ENCODE measurements at regions not wholly inside any gene's neighbourhood (a gene's known extent, or its start where the extent isn't known, plus 50 kb on each side); places are given as distances from the start of the nearest gene placed in this dataset.

DNA sequence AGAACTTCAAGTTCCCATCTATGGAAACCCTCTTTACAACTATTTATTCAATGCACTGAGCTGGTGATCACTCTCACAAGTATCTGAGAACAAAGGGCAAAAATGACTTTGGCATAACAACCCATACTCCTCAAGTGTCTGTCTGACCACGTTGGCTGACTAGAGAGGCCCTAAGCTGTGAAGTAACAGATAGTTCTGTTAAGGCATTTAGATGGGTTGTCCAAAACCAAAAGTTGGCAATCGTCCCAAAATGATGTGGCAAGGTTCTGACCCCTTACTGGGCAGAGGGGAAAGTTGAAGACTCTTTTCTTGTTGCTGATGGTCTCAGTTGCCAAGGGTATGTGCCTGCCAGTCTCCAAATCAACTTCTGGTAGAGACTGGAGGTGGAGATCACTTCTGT, 524.8 kb downstream of the PPARGC1A start:
- Histone ChIP-seq H3K9me3 (ENCODE audit: insufficient read depth, low read depth, low read length) (no peaks in the 10 kb centered on the region), H3K27ac (ENCODE audit: low read length) (no peak overlapping the region), H3K27me3 (ENCODE audit: insufficient read depth, low read length) (no peaks in the 10 kb centered on the region)

GRCh38 chr4:23364167-23364566, 525.7 kb downstream of the PPARGC1A start:
- H3K4me1 ChIP-seq (ENCODE audit: insufficient read depth, low read length), result peaks cover 2% of the 10 kb centered on the region; the same call in 1 of the 2 replicates

More for the DNA sequence above, 524.8 kb downstream of the PPARGC1A start:
- Histone ChIP-seq H3K9ac (ENCODE audit: low read depth, low read length) (no peak overlapping the region), H3K4me1 (ENCODE audit: insufficient read depth, low read length) (peaks cover 6% of the 10 kb centered on the region; the same call in 1 of the 2 replicates), H3K4me3 (ENCODE audit: low read length) (no peak overlapping the region), H3K36me3 (ENCODE audit: insufficient read depth, low read depth, low read length) (no peaks in the 10 kb centered on the region)

DNA sequence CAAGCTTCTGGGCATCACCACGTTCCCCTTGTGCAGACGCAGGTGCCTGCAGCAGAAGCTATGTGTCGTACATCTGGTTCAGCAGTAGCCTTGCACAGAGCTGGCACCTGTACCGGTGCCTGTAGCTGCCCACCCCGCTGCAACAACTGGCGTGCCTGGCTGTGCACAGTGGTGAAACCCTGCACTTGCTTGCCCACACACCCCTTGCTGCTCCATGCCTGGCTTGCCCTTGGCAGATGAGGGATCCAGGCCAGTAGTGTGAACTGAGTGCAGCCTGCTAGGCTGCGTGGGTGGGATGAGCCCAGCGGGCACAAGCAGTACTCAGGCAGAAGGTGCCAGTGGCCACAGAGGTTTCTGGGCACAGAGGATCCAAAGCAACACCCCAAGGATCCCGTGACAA, 528.4 kb downstream of the PPARGC1A start:
- H3K9me3 ChIP-seq (ENCODE audit: insufficient read depth, low read depth, low read length), result no peaks in the 10 kb centered on the region
- H3K9ac ChIP-seq (ENCODE audit: low read depth, low read length), result no peak overlapping the region
- H3K27me3 ChIP-seq (ENCODE audit: insufficient read depth, low read length), result no peaks in the 10 kb centered on the region
- no peaks in the 10 kb centered on the region for H3K36me3 ChIP-seq (ENCODE audit: insufficient read depth, low read depth, low read length)
- H3K27ac ChIP-seq (ENCODE audit: low read length), result no peak overlapping the region
- H3K4me1 ChIP-seq (ENCODE audit: insufficient read depth, low read length), result no peaks in the 10 kb centered on the region
- no peak overlapping the region for H3K4me3 ChIP-seq (ENCODE audit: low read length)

More at GRCh38 chr4:23364167-23364566, 525.7 kb downstream of the PPARGC1A start:
- Histone ChIP-seq H3K27ac (ENCODE audit: low read length) (no peak overlapping the region), H3K4me3 (ENCODE audit: low read length) (no peak overlapping the region), H3K9ac (ENCODE audit: low read depth, low read length) (no peak overlapping the region), H3K27me3 (ENCODE audit: insufficient read depth, low read length) (no peaks in the 10 kb centered on the region), H3K9me3 (ENCODE audit: insufficient read depth, low read depth, low read length) (no peaks in the 10 kb centered on the region), H3K36me3 (ENCODE audit: insufficient read depth, low read depth, low read length) (no peaks in the 10 kb centered on the region)

GRCh38 chr4:23360718-23361117, 529.1 kb downstream of the PPARGC1A start:
- Histone ChIP-seq H3K4me3 (ENCODE audit: low read length) (no peak overlapping the region), H3K27me3 (ENCODE audit: insufficient read depth, low read length) (no peaks in the 10 kb centered on the region), H3K9ac (ENCODE audit: low read depth, low read length) (no peak overlapping the region), H3K27ac (ENCODE audit: low read length) (no peak overlapping the region), H3K9me3 (ENCODE audit: insufficient read depth, low read depth, low read length) (no peaks in the 10 kb centered on the region), H3K4me1 (ENCODE audit: insufficient read depth, low read length) (no peaks in the 10 kb centered on the region), H3K36me3 (ENCODE audit: insufficient read depth, low read depth, low read length) (no peaks in the 10 kb centered on the region)

DNA sequence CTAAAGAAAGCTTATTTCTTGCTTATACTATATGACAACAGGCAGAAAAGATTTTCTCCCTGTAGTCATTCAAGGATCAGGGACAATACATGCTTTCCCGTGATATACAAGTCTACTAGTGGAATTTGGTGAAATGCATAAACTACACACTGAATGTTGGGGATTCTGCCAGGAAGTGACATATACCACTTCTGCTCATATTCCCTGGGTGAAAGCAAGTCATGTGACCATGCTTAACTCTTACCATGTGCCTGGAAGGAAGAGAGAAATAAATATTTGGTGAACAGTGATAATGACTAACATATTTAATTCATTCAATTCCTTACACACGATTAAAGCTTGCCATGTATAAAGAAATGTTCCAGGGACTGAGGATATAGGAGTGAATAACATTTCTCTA, 534.6 kb downstream of the PPARGC1A start:
- Histone ChIP-seq H3K27me3 (ENCODE audit: insufficient read depth, low read length) (no peaks in the 10 kb centered on the region), H3K9me3 (ENCODE audit: insufficient read depth, low read depth, low read length) (no peaks in the 10 kb centered on the region), H3K4me1 (ENCODE audit: insufficient read depth, low read length) (no peaks in the 10 kb centered on the region), H3K36me3 (ENCODE audit: insufficient read depth, low read depth, low read length) (no peaks in the 10 kb centered on the region), H3K27ac (ENCODE audit: low read length) (no peak overlapping the region), H3K4me3 (ENCODE audit: low read length) (no peak overlapping the region), H3K9ac (ENCODE audit: low read depth, low read length) (no peak overlapping the region)

- Histone ChIP-seq H3K9me3 (ENCODE audit: insufficient read depth, low read depth, low read length) (no peaks in the 10 kb centered on the region), H3K27me3 (ENCODE audit: insufficient read depth, low read length) (no peaks in the 10 kb centered on the region), H3K4me3 (ENCODE audit: low read length) (no peak overlapping the region), H3K36me3 (ENCODE audit: insufficient read depth, low read depth, low read length) (no peaks in the 10 kb centered on the region), H3K4me1 (ENCODE audit: insufficient read depth, low read length) (no peaks in the 10 kb centered on the region), H3K27ac (ENCODE audit: low read length) (no peak overlapping the region), H3K9ac (ENCODE audit: low read depth, low read length) (no peak overlapping the region)
These were observed 536.6 kb downstream of the PPARGC1A start for GRCh38 chr4:23353200-23353599.

DNA sequence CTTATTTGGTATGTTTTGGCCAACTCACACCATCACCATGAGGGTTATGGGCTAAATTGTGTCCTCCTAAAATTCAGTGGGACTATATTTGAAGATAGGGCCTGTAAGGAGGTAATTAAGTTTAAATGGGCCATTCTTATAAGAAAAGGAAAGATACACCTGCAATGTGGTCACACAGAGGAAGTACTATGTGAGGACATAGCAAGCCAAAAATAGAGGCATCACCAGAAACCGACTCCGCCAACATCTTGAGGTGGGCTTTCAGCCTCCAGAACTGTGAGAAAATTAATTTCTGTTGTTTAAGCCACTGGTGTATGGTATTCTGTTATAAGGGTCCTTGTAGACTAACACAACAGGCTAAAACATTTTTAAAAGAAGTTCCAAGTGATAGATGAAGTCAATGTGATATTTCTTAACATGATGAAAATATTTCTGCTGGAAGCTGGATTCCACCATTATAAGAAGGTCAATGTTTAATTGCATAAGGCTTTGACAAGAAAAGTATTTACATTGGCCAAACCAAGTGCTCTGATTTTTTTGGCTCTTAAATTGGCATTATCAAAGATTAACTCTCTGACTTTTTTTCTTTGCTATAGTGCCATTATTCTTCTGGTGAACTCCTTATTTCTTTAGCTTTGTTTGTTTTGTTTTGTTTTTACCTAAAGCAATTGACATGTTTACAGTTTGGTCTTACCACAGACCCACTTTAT, 540.9 kb downstream of the PPARGC1A start:
- Histone ChIP-seq H3K4me3 (ENCODE audit: low read length) (no peak overlapping the region), H3K27ac (ENCODE audit: low read length) (no peak overlapping the region), H3K9ac (ENCODE audit: low read depth, low read length) (no peak overlapping the region), H3K27me3 (ENCODE audit: insufficient read depth, low read length) (no peaks in the 10 kb centered on the region), H3K36me3 (ENCODE audit: insufficient read depth, low read depth, low read length) (no peaks in the 10 kb centered on the region), H3K9me3 (ENCODE audit: insufficient read depth, low read depth, low read length) (no peaks in the 10 kb centered on the region), H3K4me1 (ENCODE audit: insufficient read depth, low read length) (no peaks in the 10 kb centered on the region)

GRCh38 chr4:23337292-23337691, 552.6 kb downstream of the PPARGC1A start:
- Histone ChIP-seq H3K36me3 (ENCODE audit: insufficient read depth, low read depth, low read length) (no peaks in the 10 kb centered on the region), H3K27ac (ENCODE audit: low read length) (no peak overlapping the region), H3K27me3 (ENCODE audit: insufficient read depth, low read length) (no peaks in the 10 kb centered on the region), H3K4me3 (ENCODE audit: low read length) (no peak overlapping the region), H3K9me3 (ENCODE audit: insufficient read depth, low read depth, low read length) (no peaks in the 10 kb centered on the region), H3K9ac (ENCODE audit: low read depth, low read length) (no peak overlapping the region), H3K4me1 (ENCODE audit: insufficient read depth, low read length) (peaks cover 15% of the 10 kb centered on the region)

DNA sequence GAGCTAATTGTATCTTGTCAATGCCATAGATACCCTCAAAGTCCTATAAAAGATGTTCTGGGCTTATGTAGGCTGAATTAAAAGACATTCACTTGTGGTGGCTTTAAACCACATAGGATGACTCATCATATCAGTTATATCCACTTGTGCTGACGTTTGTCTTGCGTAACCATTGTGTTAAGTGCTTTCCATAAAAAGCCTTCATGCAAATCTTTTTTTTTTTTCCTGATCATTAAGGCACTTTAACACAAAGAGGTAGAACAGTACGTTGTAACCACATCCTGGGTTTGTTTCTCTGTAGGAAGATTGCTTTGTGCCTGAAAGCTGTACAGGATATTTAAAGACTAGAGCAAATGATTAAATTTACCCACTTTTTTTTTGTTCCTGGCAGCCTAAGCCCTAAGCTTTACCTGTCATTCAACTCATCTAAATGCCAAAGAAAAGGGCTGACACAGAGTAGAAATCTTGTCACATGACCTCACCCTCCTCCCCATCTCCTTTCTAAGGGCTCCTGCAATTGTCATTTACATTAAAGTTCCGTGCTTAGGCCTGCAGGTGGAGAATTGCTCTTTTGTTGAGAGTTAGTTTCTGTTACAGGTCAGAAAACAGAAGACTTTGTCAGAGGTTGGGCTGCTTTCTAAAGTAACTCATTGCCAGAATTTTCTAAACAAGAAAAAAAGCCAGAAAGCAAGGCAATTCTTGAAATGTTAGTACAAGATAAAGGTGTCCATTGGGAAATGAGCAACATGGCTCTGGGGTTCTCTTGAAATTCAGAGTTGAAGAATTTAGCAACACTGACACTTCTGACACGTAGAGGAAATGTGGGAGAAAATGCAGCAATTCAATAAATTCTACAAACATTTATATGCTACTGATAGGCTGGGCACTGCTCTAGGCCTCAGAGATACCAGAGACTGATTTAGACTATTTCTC, 555.6 kb downstream of the PPARGC1A start:
- Histone ChIP-seq H3K4me1 (ENCODE audit: insufficient read depth, low read length) (peaks cover 15% of the 10 kb centered on the region), H3K4me3 (ENCODE audit: low read length) (peak overlapping the region; percentile 38; the same call in 1 of the 2 replicates), H3K9ac (ENCODE audit: low read depth, low read length) (peak overlapping the region; percentile 49; the same call in 1 of the 2 replicates), H3K9me3 (ENCODE audit: insufficient read depth, low read depth, low read length) (no peaks in the 10 kb centered on the region), H3K27ac (ENCODE audit: low read length) (peak overlapping the region; percentile 40), H3K27me3 (ENCODE audit: insufficient read depth, low read length) (no peaks in the 10 kb centered on the region), H3K36me3 (ENCODE audit: insufficient read depth, low read depth, low read length) (no peaks in the 10 kb centered on the region)

GRCh38 chr4:23333556-23333945, 556.3 kb downstream of the PPARGC1A start:
- H3K9ac ChIP-seq (ENCODE audit: low read depth, low read length), result peak overlapping the region; percentile 49; the same call in 1 of the 2 replicates
- peak overlapping the region; percentile 38; the same call in 1 of the 2 replicates for H3K4me3 ChIP-seq (ENCODE audit: low read length)
- H3K27ac ChIP-seq (ENCODE audit: low read length), result peak overlapping the region; percentile 32
- H3K9me3 ChIP-seq (ENCODE audit: insufficient read depth, low read depth, low read length), result no peaks in the 10 kb centered on the region
- H3K27me3 ChIP-seq (ENCODE audit: insufficient read depth, low read length), result no peaks in the 10 kb centered on the region
- H3K4me1 ChIP-seq (ENCODE audit: insufficient read depth, low read length), result peaks cover 15% of the 10 kb centered on the region
- H3K36me3 ChIP-seq (ENCODE audit: insufficient read depth, low read depth, low read length), result no peaks in the 10 kb centered on the region

GRCh38 chr4:23332313-23332712, 557.5 kb downstream of the PPARGC1A start:
- H3K27me3 ChIP-seq (ENCODE audit: insufficient read depth, low read length), result no peaks in the 10 kb centered on the region
- no peaks in the 10 kb centered on the region for H3K36me3 ChIP-seq (ENCODE audit: insufficient read depth, low read depth, low read length)
- no peaks in the 10 kb centered on the region for H3K9me3 ChIP-seq (ENCODE audit: insufficient read depth, low read depth, low read length)
- H3K4me1 ChIP-seq (ENCODE audit: insufficient read depth, low read length), result peaks cover 15% of the 10 kb centered on the region
- H3K4me3 ChIP-seq (ENCODE audit: low read length), result no peak overlapping the region
- H3K27ac ChIP-seq (ENCODE audit: low read length), result no peak overlapping the region
- H3K9ac ChIP-seq (ENCODE audit: low read depth, low read length), result no peak overlapping the region
